ENCODE measurements at regions not wholly inside any gene's neighbourhood (a gene's known extent, or its start where the extent isn't known, plus 50 kb on each side); places are given as distances from the start of the nearest gene placed in this dataset.

DNA sequence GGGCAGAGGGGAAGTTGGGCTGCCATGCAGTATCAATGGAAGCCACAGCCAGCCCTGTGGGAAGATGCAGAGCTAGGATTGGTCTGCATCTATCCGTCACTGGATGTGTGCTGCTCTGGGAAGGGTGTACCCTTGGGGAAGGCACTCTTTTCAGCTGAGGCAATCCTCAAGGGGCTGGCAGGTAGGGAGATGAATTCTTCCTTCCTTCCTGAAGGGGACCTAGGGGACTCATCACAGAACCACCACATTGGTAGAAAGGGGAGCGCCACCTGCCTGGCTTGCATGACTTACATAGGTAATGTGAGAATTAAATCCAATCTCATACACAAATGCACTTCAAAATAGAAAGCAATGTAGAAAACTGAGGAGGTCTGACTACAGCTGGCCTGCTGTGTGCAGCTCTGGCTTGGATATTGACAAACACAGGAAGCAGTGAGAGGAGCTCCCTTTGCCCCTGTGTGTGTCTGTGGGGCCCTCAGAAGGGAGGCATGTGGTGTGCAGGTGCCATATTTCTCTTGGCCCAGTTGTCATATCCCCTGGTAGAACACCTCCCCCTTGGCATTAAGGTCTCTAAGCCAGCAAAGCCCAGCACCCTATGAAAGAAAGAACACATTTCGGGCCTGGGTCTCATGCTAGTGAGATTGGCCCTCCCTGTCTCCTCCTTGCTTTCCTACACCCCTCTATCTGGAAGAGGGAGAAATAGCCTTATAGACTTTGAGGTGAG lies 260.3 kb upstream of the MOCS1 start:
- no peak for DNase-seq (ENCODE audit: low read depth in 2 of 2)

DNA sequence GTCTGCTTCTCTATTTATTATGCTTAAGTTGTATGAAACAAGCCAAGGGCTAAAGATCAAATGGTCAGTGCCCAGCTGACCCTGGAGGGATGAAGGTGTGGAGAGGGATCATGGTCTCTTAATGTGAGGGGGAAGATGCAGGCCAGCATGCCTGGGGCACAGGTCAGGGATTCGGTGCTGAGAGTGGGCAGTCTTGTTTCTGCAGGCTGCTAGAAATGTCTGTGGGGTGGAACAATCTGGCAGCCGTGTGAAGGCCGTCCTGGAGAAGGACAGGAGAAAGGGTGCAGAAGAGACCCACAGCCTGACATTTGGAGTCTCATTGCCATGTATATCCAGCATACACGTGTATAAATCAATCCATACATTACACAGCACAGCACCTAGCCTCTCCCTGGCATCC lies 258.3 kb upstream of the MOCS1 start:
- no peak for DNase-seq (ENCODE audit: low read depth in 2 of 2)

DNA sequence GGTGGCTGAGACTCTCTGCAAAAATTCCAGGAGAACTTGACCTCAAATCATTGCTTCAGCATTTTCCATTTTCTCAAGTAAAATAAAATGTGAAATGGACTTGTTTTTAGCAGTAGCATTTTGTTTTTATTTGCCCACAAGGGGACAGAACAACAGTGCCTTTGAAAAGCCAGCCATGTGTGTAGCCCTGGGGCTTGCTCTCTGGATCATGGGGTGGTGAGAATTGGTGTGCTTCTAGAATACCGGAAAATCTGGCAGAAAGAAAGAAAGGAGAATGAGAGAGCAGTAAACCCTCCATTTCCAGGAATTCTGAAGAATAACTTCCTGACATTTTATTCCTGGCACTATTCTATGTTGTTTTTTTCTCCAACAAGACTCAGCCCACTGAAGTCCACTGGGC lies 254.7 kb upstream of the MOCS1 start:
- DNase-seq (ENCODE audit: low read depth in 2 of 2), result no peak

DNA sequence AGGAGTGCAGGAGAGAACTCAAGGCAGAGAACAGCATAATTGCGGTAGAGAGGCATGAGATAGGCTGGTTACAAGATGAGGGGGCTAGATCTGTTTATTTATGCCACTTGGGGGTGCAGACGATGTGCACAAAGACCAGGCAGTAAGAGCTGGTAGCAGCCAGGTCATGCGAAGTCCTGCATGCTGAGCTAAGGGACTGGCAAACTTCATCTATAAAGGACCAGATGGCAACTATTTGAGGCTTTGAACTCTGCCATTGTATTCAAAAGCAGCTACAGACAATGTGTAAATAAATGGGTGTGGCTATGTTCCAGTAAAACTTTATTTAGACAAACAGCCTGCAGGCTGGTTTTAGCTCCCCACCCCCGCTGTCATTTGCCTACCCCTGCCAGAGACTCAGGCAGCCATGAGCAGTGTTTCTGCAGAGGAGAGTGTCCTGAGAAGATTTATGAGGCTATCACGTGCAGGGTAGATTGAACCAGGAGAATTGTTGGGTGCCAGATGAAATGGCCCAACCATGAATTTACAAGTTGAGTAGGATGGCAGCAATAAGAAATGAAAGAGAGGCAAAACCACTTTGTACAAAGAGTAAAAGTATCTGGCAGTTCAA lies 253.4 kb upstream of the MOCS1 start:
- DNase-seq (ENCODE audit: low read depth in 2 of 2), result no peak

DNA sequence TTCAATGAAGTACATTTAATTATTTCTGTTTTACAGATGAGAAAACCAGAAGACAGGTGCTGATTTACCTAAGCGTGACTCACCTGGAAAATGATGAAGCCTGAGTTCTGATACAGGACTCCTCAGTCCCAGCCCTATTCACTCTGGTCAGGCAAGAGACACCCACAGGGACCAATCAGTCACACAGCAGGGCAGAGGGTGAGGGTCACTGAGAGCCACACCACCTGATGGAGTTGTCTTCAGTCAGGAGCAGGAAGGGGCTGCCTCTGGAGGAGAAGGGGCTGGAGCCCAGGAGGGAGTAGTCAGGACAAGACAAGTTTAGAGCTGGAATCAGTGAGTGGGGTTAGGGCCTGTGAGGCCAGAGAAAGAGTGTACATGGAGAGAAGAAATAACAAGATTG lies 251.2 kb upstream of the MOCS1 start:
- DNase-seq (ENCODE audit: low read depth in 2 of 2), result no peak

DNA sequence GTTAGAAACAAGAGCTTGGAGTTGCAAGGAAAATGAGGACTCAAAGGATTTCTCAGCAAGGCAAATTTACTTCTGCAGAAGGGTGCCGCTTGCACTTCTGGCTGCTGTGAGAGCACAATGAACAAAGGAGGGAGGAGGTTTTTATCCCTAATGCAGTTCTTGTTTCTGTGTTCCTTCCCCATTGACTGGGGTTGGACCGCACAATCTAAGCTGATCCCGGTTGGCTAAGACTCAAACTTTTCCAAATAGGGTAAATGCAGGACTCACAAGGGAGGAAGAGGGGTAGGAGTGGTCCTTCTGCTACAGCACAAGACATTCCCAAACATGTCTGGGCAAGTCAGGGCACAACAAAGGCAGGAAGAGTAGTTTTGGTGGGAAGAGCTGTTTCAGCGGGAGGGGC lies 249.6 kb upstream of the MOCS1 start:
- no peak for DNase-seq (ENCODE audit: low read depth in 2 of 2)

DNA sequence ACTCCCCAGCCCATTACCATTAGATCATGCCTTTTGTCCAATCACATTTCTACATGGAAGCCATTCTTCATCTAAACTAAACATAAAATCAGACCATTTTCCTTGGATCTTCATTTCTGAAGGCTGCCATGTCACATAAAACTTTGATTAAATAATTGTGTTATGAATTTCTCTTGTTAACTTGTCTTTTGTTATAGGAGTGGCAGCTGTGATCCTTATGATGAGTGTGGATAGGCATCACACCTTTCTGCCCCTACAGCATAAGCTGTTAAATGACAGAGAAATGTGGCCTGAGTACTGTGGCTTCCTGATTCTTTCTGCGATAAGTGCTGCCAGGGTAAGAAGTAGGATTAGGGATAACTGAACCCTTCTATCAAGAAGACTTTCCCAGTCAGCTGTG lies 247.1 kb upstream of the MOCS1 start:
- DNase-seq (ENCODE audit: low read depth in 2 of 2), result no peak

DNA sequence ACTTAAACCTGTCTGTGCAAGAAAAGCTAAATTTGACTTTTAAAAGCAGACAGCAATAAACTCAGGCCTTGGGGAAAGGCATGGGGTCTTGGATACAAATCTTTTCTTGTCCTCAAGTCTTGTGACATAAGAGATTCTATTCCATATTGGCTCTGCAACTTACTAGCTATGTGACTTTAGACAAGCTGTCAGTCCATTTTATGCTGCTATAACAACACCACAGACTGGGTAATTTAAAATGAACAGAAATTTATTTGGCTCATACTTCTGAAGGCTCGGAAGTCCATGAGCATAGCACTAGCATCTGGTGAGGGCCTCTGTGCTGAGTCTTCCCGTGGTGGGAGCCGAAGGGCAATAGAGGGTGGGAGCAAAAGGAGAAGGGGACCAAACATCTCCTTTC lies 246.0 kb upstream of the MOCS1 start:
- DNase-seq (ENCODE audit: low read depth in 2 of 2), result no peak

DNA sequence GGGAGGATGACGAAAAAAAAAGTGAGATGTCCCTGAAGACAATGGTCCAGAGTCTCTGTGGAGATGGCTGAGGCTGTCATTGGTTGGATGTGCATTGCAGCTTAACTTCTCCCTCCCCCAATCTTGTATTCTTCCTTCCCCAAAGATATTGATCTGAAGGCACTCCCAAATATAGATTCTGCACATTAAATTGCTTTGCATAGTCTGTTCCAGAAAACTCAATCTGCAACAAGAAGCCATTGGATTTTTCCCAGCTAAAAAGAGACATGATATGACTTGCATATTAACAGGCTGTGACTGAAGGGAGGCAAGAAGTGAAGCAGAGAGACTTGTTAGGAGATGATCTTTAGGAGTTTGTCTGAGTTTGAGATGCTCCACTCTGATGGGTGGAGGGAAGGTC lies 245.2 kb upstream of the MOCS1 start:
- DNase-seq (ENCODE audit: low read depth in 2 of 2), result no peak

DNA sequence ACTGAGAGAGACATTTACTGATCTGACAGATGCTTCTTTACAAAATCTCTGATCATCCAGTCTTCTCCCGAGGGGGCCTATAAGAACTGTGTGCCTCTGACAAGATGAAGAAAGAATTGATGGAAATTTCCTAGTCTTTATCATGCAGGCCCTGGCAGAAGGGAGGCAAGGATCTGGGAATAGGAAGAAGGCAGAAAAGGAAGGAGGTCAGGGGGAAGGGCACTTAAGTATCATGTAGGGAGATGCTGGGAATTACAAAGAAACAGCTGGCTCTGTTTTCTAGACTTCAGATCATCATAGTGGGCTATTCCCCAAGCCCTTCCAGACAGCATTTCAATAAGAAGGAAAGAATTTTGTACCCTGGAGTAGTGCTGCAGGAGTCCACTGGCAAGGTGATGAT lies 243.3 kb upstream of the MOCS1 start:
- no peak for DNase-seq (ENCODE audit: low read depth in 2 of 2)

DNA sequence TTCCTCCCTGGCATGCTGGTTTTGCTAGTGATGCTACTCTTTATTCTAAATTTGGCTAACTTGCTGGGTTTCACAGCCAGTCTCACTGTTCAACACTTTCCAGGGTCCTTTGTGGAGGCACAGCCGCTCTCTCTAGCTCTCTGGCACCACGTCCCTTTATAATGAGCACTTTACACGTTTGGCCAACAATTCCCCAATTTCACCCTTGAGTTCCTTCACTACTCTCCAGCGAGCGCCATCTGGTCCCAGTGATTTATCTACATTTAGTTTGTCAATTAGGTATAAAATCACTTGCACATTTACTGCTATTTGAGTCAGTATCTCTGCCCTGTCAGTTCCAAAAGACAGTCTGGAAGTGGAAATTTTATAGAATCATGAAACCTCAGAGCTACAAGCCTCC lies 241.9 kb upstream of the MOCS1 start:
- no peak for DNase-seq (ENCODE audit: low read depth in 2 of 2)

DNA sequence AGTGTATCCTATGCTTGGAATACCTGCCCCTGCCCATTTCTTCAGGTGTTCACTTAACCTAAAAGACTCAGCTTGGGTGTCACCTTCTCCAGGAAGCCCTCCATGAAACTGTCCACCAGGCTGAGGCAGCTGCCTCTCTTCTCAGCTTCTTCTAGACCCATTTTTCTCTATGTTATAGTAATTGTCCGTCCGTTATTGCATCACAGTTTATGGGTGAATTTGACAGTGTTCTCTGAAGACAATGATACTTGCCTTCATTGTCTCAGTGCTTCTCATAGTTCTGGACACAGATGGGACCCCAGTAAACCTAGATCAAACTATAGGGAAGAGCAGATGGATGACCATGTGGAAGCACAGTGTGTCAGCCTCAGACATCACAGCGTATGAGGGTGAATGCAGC lies 238.0 kb upstream of the MOCS1 start:
- no peak for DNase-seq (ENCODE audit: low read depth in 2 of 2)

DNA sequence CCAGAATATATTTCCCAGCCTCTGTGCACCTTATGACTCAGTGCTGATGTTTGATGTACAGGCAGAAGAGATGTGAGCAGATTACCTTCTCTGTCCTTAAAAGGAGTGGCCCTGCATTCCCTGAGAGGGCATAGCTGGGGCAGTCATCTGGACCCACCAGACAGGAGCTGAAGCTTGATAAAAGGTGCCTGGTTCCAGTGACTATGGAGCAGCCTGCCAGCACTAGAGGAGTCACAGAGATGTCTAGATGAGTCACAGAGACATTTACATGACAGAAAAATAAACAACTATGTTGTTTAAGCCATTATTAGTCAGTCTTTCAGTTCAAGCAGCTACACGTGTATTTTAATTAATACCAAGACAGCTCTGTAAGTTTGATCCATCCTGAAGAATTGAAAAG lies 237.1 kb upstream of the MOCS1 start:
- no peak for DNase-seq (ENCODE audit: low read depth in 2 of 2)

DNA sequence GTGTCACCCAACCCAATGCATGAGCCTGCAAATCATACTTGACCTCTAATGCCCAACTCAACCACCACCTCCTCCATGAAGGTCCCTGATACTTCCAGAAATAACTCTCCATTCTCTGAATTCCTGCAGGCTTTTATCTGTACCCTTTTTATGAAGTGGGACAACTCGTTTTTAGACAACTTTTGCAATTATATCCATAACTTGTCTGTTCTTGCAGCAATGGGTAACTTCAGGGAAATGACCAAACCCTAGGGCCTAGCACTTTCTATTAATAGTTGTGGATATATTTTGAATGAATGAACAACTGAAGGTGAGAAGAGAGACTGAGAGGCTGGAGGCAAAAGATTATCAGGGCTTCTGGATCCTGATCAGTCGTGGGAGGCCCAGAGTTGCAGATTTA lies 236.6 kb upstream of the MOCS1 start:
- DNase-seq (ENCODE audit: low read depth in 2 of 2), result no peak

DNA sequence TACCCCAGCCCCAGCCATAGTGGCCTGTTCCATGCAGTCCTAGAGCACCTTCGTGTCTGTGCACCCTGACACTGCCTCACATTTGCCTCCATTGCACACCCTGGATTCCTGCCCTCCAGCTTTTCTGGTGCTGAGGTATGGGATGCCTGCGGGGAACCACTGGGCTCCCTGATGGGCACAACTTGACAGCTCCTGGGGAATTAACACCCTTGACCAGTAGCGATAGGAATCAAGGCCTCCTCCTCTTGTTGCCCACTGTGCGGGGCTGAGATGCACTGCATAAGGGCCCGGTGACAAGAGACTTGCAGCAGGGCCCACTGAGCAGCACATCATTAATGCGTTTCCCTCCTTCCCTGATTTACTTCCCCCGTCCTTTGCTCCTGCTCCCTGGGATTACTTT lies 235.6 kb upstream of the MOCS1 start:
- DNase-seq (ENCODE audit: low read depth in 2 of 2), result no peak

DNA sequence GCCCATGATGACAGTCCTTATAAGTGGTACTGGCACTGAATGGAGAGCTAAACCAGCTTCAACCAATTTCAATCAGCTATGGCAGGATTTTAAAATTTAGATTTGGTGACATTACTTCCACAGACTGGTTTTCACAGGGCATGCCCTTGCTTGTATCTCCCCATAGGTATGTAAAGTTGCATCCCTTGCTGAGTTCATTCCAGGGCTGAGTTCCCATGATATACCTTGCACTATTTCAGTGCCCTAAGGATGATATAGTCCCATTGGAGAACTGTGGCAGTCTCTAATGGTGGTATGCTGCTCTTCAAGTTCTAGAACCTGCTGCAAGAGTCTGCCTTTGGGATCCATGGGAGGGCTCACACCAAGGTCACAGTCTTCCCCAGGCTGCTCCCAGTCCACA lies 232.7 kb upstream of the MOCS1 start:
- DNase-seq (ENCODE audit: low read depth in 2 of 2), result no peak

DNA sequence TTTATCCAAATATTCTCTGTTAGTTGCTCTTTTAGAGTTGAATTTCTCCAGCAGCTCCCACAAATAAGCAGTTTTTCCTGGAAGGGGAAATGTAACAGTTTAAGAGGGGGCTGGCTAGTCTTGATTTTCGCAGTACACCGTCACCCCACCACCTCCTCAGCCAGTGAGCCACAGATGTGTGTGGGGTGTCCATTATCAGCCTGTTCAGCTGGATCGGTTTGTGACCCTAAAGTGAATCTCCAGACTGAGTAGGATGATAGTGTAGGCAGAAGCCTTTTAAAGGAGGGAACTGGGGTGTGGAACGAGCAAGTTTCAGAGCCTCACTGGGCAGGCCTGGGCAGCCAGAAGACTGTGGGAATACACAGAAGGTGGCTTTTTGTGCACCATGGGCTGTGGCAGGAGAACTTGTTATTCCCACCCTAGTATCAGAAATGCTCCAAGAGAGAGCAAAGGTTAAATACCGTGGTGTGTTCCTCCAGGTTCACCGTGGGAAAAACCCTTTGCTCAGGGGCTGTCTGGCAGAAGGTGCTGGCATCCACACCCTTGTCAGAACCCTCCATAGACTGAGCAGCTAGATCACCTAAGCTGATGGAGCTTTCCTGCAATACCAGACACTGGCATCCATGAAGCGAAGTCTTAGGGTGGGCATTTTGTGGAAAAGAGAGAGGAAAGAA lies 230.9 kb upstream of the MOCS1 start:
- DNase-seq (ENCODE audit: low read depth in 2 of 2), result no peak

DNA sequence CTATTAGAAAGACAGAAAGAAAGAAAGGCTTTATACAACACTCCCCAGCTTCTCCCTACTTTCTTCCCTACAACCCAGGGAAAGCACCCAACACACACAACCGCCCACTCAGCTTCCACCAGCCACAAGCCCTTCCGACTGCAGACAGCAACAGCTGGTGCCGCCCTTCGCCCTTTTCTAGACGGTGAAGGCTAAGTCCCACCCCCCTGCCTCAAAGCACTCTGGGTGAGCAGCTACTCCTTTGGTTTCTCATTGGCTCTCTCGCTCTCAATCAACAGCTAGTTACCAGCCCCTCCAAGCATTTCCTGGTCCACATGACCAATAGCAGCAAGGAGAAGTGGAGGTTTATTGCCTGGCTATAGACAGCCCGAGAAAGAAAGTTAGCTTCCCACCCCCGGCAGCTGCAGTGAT lies 230.1 kb upstream of the MOCS1 start:
- no peak for DNase-seq (ENCODE audit: low read depth in 2 of 2)

DNA sequence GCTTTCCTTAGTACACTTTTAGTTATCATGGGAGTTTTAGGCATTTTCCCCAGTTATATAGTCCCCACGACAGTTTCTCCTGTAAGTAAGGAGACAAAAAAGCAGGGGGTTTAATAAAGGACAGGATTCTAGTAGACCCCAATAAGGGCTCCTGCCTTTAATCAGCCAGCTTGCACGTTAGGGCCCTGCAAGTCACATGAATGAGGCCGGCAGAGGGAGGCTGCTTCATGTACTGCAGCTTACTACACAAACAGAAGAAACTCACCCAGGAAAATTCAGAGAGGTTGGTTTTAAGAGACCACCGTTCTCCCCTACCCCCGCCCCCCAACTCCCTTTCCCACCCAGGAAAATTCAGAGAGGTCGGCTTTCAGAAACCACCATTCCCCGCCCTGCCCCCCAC lies 229.7 kb upstream of the MOCS1 start:
- DNase-seq (ENCODE audit: low read depth in 2 of 2), result no peak

DNA sequence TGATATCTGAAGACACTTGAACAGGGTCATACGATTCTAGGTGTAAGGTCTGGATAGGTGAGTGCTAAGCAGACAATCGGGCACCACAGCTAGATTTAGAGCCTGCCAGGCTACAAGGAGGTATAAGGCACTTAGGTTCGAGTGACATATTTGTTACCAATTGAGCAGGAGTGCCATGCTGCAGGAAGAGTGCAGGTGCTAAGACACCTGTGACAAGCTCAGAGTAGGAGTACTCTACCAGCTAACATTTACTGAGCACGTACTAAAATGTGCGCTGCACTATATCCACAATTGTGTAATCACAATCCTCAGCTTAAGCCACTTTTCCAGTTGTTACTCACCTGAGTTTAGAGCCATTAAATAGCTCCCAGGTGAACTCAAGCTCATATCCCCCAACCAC lies 227.8 kb upstream of the MOCS1 start:
- DNase-seq (ENCODE audit: low read depth in 2 of 2), result no peak

DNA sequence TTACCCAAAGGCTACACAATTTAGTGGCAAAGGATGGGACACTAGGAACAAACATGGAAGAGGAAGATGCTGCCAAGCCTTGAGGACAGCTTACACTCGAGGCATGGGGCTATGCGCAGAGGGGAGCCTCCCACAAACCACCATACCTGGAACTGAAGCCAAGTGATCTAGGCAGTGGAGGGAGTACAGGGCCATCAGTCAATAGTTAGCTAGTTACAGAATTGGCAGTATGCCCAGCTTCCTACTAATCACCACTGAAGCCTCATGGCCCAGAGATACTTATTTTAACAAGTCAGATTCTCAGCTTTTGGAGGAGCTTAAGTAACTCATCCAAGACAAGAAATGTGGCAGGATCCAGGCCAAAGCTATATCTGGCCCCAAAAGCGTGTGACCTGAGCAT lies 226.6 kb upstream of the MOCS1 start:
- DNase-seq (ENCODE audit: low read depth in 2 of 2), result no peak

DNA sequence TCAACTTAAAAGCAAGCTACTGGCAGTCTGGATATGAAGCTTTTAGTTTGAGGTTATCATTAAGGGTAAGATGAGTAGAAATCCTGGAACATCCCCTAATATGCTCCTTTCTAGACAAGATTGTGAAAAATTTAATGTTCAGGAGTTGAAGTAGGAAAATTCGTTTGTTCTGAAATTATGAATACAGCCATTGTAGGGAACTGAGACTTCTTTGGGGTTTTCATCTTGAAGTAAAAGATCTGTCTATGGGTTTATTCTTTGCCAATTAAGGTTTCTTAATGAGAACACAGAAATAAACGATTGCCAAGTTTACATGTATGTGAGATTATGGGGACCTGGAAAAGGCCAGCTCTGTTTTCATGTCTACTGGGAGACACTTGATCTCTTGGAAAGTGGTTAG lies 225.6 kb upstream of the MOCS1 start:
- no peak for DNase-seq (ENCODE audit: low read depth in 2 of 2)

DNA sequence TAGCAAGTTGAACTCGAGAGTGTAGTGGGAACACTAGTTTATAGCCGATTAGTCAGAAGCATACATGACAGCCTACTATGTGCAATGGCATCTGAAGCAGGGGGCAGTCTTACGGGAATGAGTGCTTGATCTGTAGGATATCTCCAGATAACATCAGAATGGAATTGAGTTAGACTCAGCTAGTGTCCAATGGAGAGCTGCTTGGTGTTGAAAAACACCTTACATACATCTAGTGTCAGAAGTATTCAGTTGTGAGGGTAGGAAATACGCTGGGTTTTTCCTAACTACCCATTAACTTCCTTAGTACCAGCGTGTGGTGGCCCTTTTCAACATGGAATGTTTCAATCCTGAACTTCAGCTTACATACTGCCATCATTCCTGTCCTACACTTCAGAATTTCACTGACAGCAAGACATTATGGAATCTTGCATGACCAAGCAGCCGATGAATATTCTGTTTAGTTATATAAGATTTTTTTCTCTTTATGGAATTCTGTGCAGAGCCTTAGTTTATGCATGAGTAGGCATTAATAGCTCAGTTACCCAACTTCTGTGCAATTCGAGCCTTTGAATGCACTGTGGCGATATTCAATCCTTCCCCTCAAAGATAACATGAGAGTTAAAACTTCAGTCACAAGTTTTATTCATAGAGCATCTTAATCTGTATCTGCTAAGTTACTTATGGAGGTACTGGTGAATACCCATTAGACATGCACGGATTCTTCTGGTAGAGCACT lies 218.6 kb upstream of the MOCS1 start:
- no peak for DNase-seq (ENCODE audit: low read depth in 2 of 2)
